HUDEP-2 (cell line): ENCODE measurements at regions not wholly inside any gene's neighbourhood (a gene's known extent, or its start where the extent isn't known, plus 50 kb on each side); places are given as distances from the start of the nearest gene placed in this dataset.

Source experiments
- DNase-seq, 76 experiments: peaks; one replicate each; lab custom pipeline; 2025; ENCODE audit not compliant: unreplicated experiment in 76 of 76; lab: John Stamatoyannopoulos, UW

DNA sequence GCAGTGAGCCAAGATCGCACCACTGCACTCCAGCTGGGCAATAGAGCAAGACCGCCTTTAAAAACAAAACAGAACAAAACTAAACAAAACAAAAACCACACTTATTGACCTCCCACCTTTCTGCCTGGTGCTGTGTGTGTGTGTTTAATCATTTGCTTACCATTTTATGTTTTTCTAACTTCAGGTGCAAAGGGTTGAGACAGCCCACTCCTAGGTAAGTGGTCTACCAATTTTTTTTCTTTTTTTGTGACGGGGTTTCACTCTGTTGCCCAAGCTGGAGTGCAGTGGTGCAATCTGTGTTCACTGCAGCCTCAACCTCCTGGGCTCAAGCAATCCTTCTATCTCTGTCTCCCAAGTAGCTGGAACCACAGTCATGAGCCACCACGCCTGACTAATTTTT lies 65.8 kb downstream of the SALL1 start:
- no peak for DNase-seq

DNA sequence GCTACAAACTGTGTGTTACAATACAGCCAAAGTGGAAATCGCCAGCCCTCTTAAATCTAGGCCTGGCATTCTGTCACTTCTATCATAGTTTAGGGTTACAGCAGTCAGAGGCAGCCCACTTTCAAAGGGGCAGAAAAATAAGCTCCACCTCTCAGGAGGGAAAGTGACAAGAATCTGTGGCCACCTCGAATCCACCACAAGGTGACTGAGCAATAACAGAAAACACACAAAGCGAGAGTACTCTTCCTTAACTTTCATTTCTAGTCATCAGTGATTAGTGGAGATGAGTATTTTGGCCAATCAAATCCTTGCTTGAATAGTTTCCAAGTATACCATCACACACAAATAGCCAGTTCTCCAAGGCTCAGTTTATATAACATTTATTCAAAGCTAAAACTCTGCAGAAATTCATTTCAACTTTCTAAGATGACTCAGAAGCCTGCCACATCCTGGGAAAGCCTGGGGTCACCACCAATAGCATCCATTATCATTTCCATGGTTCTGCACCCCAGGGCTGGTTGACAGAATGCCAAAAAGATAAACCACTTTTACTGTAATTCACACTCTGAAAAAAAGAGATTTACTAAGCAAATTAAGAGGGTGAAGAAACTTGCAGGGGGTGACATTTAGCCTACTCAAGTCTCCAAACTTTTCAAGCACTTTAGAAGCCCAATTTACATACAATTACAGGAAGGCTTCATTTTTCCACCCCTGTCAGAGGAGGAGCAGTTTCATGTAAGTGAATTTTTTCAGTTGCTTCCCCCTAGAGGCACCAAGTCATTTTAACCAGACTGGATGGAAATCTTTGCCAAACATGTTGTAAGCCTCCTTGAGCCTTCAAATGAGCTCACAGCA lies 66.8 kb downstream of the SALL1 start:
- DNase-seq: no peak

- DNase-seq: no peak
These were observed 78.5 kb downstream of the SALL1 start for GRCh38 chr16:51072591-51072990.

- DNase-seq: no peak
These were observed 79.7 kb downstream of the SALL1 start for GRCh38 chr16:51071326-51071725.

- DNase-seq: no peak
These were observed 83.7 kb downstream of the SALL1 start for GRCh38 chr16:51067352-51067751.

GRCh38 chr16:51062039-51062438 lies 89.0 kb downstream of the SALL1 start:
- no peak for DNase-seq

GRCh38 chr16:51061328-51061727 lies 89.7 kb downstream of the SALL1 start:
- DNase-seq: no peak

- DNase-seq: no peak
These were observed 93.1 kb downstream of the SALL1 start for GRCh38 chr16:51057969-51058337.

- DNase-seq: no peak
These were observed 93.8 kb downstream of the SALL1 start for GRCh38 chr16:51057102-51057793.

DNA sequence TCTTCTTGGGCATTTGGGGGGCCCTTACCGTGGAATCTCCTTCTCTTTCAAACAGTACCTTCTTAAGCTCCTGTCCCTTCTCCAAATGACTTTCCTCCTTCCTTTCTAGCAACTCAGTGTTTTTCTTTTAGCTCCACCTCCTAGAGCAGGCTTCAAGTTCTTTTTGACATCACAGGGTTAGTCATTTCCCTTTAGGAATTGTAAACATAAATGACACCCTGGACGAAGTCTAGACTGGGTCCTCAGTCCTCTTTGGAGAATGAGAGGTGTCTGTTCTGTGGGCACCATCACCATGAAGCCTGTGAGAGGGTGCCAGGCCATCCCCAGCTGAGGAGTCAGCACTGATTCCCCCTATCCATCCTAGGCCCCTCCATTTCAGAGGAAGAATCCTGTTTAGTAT lies 94.7 kb downstream of the SALL1 start:
- DNase-seq: no peak

DNA sequence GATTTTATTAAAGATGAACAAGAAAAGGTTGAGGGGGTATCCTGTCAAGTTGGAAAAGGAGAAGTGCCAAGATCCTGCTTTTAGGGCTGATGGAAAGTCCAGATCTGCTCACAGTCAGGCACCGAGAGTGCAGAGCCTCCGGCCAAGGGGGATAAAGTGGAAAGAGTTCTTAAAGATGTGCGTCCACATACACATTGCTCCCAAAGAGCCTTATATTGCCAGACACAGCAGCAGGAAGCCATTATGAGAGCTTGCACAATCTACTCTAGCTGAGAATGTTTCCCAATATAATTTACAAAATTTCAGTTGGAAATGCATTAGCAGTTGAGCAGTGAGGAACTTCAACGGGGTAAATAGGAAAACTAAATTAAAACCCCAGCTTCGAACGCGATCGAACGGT lies 95.6 kb downstream of the SALL1 start:
- no peak for DNase-seq

- no peak for DNase-seq
These were observed 97.3 kb downstream of the SALL1 start for GRCh38 chr16:51053775-51054174.

DNA sequence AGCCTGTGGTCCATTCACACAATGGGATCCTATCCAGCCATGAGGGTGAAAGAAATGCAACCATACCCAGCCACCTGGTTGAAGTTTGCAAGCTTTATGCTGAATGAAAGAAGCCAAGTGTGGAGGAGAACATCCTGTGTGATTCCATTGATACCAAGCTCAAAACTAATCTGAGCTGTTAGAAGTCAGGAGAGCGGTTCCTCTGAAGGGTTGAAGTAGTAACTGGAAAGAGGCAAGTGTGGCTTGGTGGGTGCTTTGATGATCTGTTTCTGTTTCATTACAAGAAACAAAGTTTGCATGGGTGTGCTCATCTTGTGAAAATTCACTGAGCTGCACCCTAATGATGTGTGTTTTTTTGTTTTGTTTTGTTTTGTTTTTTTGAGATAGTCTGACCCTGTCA lies 99.4 kb downstream of the SALL1 start:
- no peak for DNase-seq

DNA sequence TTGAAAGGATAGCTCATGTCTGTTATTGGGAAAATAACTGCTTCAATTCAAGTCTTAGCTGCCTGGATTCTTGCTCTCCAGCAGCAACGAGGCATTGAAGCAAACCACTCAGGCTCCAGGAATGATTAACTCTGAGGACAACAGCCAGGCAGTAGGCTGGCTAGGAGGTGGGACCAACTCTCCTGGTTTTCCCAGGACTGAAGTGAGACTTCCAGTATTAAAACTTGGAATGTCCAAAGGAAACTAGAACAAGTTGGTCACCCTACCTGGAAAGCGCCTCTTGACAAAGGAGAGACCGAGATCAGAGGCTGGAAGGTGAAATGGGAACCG lies 100.7 kb downstream of the SALL1 start:
- DNase-seq: no peak

- no peak for DNase-seq
These were observed 101.2 kb downstream of the SALL1 start for GRCh38 chr16:51049678-51050376.

- DNase-seq: no peak
These were observed 101.8 kb downstream of the SALL1 start for GRCh38 chr16:51049276-51049675.

DNA sequence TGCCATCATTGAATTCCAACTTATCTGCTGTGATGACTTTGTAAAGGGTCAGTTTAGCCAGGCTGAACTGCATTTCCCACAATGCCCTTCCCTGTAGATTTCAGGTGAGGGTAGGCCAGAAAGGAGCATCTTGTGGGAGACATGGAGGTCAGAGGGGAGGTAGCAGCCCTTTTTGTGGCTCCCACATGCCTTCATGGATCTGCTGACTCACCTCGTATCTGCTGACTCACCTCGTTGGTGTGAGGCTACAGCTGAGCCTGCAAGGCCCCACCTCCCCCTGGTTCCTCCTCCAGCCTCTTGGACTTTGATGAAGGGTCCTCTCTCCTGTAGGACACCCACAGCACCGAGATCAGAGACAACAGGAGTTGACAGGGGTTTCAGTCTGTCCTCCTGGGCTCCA lies 102.5 kb downstream of the SALL1 start:
- DNase-seq: peak in 1 of 76 experiments; percentile 6

DNA sequence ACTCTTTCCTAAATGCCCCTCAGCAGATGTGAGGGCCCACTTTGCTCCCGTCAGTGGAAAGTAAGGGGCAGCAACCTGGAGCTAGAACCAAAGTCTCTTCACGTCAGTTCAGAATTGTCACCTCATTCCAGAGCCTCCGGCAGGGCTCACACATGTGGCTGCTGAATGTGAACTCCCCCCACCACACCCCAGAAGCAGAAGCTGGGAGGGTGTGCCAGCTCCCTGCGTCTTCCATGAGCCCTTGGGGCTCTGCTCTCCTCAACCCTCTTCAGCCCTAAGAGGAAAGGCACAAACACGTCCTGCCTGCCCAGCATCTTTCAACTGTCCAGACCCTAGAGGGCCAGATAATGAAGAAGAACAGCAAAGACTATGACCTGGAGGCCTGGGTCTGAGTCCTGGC lies 105.3 kb downstream of the SALL1 start:
- DNase-seq: no peak

GRCh38 chr16:51045186-51045585 lies 105.9 kb downstream of the SALL1 start:
- no peak for DNase-seq

- DNase-seq: no peak
These were observed 109.5 kb downstream of the SALL1 start for GRCh38 chr16:51041546-51041945.

DNA sequence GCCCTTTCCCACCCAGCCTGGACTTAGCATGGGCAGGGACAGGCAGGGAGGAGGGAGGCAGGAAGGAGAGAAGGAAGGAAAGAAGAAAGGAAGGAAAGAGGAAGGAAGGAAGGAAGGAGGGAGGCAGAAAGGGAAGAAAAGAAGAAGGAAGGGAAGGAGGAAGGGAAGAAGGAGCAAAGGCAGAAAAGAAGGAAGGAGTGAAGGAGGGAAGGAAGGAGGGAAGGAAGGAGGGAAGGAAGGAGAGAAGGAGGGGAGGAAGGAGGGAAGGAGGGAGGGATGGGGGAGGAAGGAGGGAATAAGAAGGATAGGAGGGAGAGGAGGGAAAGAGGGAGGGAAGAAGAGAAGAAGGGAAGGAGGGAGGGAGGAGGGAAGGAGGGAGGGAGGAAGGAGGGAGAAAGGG lies 110.4 kb downstream of the SALL1 start:
- DNase-seq: no peak
